ENCODE measurements at regions not wholly inside any gene's neighbourhood (a gene's known extent, or its start where the extent isn't known, plus 50 kb on each side); places are given as distances from the start of the nearest gene placed in this dataset.
A peak's percentile ranks its signal among the peaks of the same experiment; 100 is the strongest.

- peak; percentile 47 for DNase-seq
Measured at GRCh38 chr11:20249796-20250195, 89.5 kb upstream of the DBX1 start.

GRCh38 chr11:20249378-20249777 is 89.1 kb upstream of the DBX1 start:
- DNase-seq = peak; percentile 88

GRCh38 chr11:20248871-20249270 is 88.6 kb upstream of the DBX1 start:
- no peak for DNase-seq

GRCh38 chr11:20248121-20248772 is 88.0 kb upstream of the DBX1 start:
- DNase-seq = no peak

- no peak for DNase-seq
Measured at GRCh38 chr11:20247591-20248007, 87.3 kb upstream of the DBX1 start.

GRCh38 chr11:20243974-20244373 is 83.7 kb upstream of the DBX1 start:
- DNase-seq = no peak

GRCh38 chr11:20238712-20239111 is 78.4 kb upstream of the DBX1 start:
- DNase-seq = no peak

- DNase-seq = peak; percentile 3
Measured at GRCh38 chr11:20235164-20235563, 74.9 kb upstream of the DBX1 start.

GRCh38 chr11:20227631-20228030 is 67.4 kb upstream of the DBX1 start:
- no peak for DNase-seq

GRCh38 chr11:20226933-20227332 is 66.7 kb upstream of the DBX1 start:
- DNase-seq = no peak

- no peak for DNase-seq
Measured at GRCh38 chr11:20221566-20221965, 61.3 kb upstream of the DBX1 start.

GRCh38 chr11:20213790-20214189 is 53.5 kb upstream of the DBX1 start:
- peak; percentile 6 for DNase-seq

GRCh38 chr11:20211691-20212090 is 51.4 kb upstream of the DBX1 start:
- DNase-seq = no peak

Data from NCI-H524 treated with DMSO at 0.1 percent for 48 hours (cell line).